ENCODE measurements at regions not wholly inside any gene's neighbourhood (a gene's known extent, or its start where the extent isn't known, plus 50 kb on each side); places are given as distances from the start of the nearest gene placed in this dataset.

DNA sequence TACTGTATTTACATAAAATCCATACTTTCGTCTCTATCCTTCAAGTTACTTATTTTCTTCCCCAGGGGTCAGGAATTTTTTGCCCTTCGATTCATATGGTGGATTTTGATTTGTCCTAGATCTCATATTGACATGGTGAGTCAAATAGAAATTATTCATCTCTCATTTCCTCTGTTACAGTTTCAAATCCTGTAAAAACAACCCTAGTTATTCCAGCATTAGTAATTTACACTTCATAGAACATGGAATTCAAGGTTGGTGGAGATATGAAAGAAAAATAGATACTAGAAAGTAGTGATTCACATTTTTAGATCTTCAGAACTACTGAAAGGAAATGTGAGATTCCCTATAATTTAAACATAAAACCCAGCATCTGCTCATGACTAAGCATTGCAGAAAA lies 1331.0 kb upstream of the CDH9 start:
- no peak overlapping the region for H3K4me3 ChIP-seq (replicated peaks; ENCODE audit: low read depth, low read length)
- TF ChIP-seq, protein P1, sequence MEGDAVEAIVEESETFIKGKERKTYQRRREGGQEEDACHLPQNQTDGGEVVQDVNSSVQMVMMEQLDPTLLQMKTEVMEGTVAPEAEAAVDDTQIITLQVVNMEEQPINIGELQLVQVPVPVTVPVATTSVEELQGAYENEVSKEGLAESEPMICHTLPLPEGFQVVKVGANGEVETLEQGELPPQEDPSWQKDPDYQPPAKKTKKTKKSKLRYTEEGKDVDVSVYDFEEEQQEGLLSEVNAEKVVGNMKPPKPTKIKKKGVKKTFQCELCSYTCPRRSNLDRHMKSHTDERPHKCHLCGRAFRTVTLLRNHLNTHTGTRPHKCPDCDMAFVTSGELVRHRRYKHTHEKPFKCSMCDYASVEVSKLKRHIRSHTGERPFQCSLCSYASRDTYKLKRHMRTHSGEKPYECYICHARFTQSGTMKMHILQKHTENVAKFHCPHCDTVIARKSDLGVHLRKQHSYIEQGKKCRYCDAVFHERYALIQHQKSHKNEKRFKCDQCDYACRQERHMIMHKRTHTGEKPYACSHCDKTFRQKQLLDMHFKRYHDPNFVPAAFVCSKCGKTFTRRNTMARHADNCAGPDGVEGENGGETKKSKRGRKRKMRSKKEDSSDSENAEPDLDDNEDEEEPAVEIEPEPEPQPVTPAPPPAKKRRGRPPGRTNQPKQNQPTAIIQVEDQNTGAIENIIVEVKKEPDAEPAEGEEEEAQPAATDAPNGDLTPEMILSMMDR (IDR thresholded peaks at IDR 0.05; ENCODE audit: low read length, missing control alignments), result no peak
- no peak for DNase-seq (ENCODE audit: low read depth)

DNA sequence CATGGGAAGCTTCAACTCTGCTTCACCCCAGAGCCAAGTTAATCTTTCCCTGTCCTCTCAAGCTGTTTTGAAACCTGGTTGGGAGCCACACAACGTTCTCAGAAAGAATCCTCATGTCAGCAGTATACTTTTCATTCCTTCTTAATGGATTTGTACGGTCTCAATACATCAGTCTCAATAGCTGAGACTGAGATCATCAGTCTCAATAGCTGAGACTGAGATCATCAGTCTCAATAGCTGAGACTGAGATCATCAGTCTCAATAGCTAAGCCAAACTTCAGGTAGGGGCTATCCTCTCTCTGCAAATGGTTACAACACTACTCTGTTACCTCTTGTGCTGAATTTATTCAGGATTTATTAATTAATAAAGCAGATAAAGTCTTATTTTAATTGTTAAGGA lies 1317.4 kb upstream of the CDH9 start:
- DNase-seq (ENCODE audit: low read depth), result no peak
- TF ChIP-seq, protein P1 (IDR thresholded peaks at IDR 0.05; ENCODE audit: low read length, missing control alignments), result no peak
- no peak overlapping the region for H3K4me3 ChIP-seq (replicated peaks; ENCODE audit: low read depth, low read length)

DNA sequence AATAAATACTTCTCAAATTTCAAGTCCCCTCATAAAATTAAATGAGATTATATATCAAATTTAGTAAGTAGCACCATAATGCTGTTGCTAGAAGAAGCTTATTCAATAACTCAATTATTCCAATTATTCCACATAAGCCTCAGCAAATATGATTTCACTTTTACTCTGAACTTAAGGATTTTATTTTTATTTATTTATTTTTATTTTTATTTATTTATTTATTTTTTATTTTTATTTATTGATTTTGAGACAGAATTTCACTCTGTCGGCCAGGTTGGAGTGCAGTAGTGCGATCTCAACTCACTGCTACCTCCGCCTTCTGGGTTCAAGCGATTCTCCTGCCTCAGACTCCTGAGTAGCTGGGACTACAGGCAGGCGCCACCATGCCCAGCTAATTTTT lies 1308.3 kb upstream of the CDH9 start:
- no peak for DNase-seq (ENCODE audit: low read depth)
- H3K4me3 ChIP-seq (replicated peaks; ENCODE audit: low read depth, low read length), result no peak overlapping the region
- TF ChIP-seq, protein P1 (IDR thresholded peaks at IDR 0.05; ENCODE audit: low read length, missing control alignments), result no peak

DNA sequence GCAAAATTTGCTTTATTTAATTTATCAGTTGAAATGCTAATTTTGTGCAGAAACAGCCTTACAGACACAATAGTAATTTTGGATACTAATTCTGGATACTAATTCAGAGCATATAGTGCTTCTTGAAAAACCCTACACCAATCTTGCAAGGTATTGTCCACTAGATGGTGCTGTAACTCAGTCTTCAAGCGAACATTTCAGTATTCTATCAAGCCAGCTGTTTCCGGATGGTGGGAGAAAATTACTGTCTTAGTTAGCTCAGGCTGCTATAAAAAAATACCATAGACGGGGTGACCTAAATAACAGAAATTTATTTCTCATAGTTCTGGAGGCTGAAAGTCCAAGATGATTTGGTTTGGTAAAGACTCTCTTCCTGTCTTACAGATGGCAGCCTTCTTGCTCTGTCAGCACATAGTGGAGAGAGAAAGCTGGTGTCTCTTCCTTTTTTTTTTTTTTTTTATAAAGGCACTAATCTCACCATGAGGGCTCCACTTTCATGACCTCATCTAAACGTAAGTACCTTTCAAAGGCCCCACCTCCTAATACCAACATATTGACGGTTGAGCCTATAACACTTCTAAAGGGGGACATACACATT lies 1306.5 kb upstream of the CDH9 start:
- no peak overlapping the region for H3K4me3 ChIP-seq (replicated peaks; ENCODE audit: low read depth, low read length)
- TF ChIP-seq, protein P1 (IDR thresholded peaks at IDR 0.05; ENCODE audit: low read length, missing control alignments), result peak; percentile 52
- peak; percentile 62 for DNase-seq (ENCODE audit: low read depth)

DNA sequence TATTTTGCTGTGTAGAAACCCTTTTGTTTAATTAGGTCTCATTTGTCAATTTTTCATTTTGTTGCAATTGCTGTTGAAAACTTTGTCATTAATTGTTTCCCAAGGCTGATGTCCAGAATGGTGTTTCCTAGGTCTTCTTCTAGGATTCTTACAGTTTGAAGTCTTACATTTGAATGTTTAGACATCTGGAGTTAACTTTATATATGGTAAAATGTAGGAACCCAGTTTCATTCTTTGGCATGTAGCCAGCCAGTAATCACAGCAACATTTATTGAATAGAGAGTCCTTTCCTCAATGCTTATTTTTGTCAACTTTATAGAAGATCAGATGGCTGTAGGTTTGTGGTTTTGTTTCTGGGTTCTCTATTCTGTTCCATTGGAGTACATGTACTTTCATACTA lies 1290.8 kb upstream of the CDH9 start:
- TF ChIP-seq, protein P1 (IDR thresholded peaks at IDR 0.05; ENCODE audit: low read length, missing control alignments), result no peak
- H3K4me3 ChIP-seq (replicated peaks; ENCODE audit: low read depth, low read length), result no peak overlapping the region
- DNase-seq (ENCODE audit: low read depth), result no peak

DNA sequence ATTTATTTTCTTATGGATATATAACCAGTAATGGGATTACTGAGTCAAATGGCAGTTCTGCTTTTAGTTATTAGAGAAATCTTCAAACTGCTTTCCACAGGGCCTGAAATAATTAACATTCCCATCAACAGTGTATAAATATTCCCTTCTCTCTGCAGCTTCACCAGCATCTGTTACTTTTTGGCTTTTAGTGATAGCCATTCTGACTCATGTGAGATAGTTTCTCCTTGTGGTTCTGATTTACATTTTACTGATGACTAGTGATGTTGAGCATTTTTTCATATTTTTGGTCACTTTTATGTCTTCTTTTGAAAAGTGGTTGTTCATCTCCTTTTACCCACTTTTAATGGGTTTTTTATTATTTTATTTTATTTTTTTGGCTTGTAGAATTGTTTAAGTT lies 1290.3 kb upstream of the CDH9 start:
- peak; percentile 7 for DNase-seq (ENCODE audit: low read depth)
- TF ChIP-seq, protein P1 (IDR thresholded peaks at IDR 0.05; ENCODE audit: low read length, missing control alignments), result no peak

DNA sequence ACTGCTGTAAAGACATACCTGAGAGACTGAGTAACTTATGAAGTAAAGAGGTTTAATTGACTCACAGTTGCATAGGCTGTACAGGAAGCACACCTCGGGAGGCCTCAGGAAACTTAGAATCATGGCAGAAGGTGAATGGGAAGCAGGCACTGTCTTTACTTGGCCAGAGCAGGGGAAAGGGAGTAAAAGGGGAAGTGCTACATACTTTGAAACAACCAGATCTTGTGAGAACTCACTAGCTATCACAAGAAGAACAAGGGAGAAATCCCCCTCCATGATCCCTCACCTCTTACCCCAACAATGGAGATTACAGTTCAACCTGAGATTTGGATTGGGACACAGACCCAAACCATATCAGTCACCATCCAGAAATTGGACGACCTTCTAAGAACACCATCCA lies 1285.8 kb upstream of the CDH9 start:
- H3K4me3 ChIP-seq (replicated peaks; ENCODE audit: low read depth, low read length), result no peak overlapping the region
- TF ChIP-seq, protein P1 (IDR thresholded peaks at IDR 0.05; ENCODE audit: low read length, missing control alignments), result no peak
- DNase-seq (ENCODE audit: low read depth), result no peak

More for the DNA sequence above, 1290.3 kb upstream of the CDH9 start:
- no peak overlapping the region for H3K4me3 ChIP-seq (replicated peaks; ENCODE audit: low read depth, low read length)

All from fibroblast of pulmonary artery (primary cell).